ENCODE measurements at regions not wholly inside any gene's neighbourhood (a gene's known extent, or its start where the extent isn't known, plus 50 kb on each side); places are given as distances from the start of the nearest gene placed in this dataset.

GRCh38 chr14:49480053-49480760 is 106.0 kb downstream of the RPS29 start:
- DNase-seq (ENCODE audit: low read depth) = no peak
- in situ Hi-C loops (cut with HindIII; ENCODE audit: low pct_unique_long_range_greater_than_20kb, low sequenced_read_pairs) = no loop called here

GRCh38 chr14:49479432-49479831 is 106.7 kb downstream of the RPS29 start:
- in situ Hi-C loops (cut with HindIII; ENCODE audit: low pct_unique_long_range_greater_than_20kb, low sequenced_read_pairs) = no loop called here
- no peak for DNase-seq (ENCODE audit: low read depth)

- DNase-seq (ENCODE audit: low read depth) = no peak
- in situ Hi-C loops (cut with HindIII; ENCODE audit: low pct_unique_long_range_greater_than_20kb, low sequenced_read_pairs) = no loop called here
These were observed 107.4 kb downstream of the RPS29 start for GRCh38 chr14:49478784-49479183.

- DNase-seq (ENCODE audit: low read depth) = no peak
- in situ Hi-C loops (cut with HindIII; ENCODE audit: low pct_unique_long_range_greater_than_20kb, low sequenced_read_pairs) = no loop called here
These were observed 119.1 kb downstream of the RPS29 start for GRCh38 chr14:49467091-49467490.

GRCh38 chr14:49464885-49465284 is 121.3 kb downstream of the RPS29 start:
- in situ Hi-C loops (cut with HindIII; ENCODE audit: low pct_unique_long_range_greater_than_20kb, low sequenced_read_pairs) = no loop called here
- no peak for DNase-seq (ENCODE audit: low read depth)

- no peak for DNase-seq (ENCODE audit: low read depth)
- in situ Hi-C loops (cut with HindIII; ENCODE audit: low pct_unique_long_range_greater_than_20kb, low sequenced_read_pairs) = no loop called here
These were observed 123.0 kb downstream of the RPS29 start for GRCh38 chr14:49463146-49463545.

GRCh38 chr14:49461529-49462401 is 124.4 kb downstream of the RPS29 start:
- in situ Hi-C loops (cut with HindIII; ENCODE audit: low pct_unique_long_range_greater_than_20kb, low sequenced_read_pairs) = no loop called here
- DNase-seq (ENCODE audit: low read depth) = peak; percentile 48

GRCh38 chr14:49460662-49461061 is 125.5 kb downstream of the RPS29 start:
- in situ Hi-C loops (cut with HindIII; ENCODE audit: low pct_unique_long_range_greater_than_20kb, low sequenced_read_pairs) = no loop called here

GRCh38 chr14:49456589-49456988 is 129.6 kb downstream of the RPS29 start:
- no peak for DNase-seq (ENCODE audit: low read depth)
- in situ Hi-C loops (cut with HindIII; ENCODE audit: low pct_unique_long_range_greater_than_20kb, low sequenced_read_pairs) = no loop called here

More at GRCh38 chr14:49460662-49461061, 125.5 kb downstream of the RPS29 start:
- no peak for DNase-seq (ENCODE audit: low read depth)

- DNase-seq (ENCODE audit: low read depth) = no peak
- in situ Hi-C loops (cut with HindIII; ENCODE audit: low pct_unique_long_range_greater_than_20kb, low sequenced_read_pairs) = no loop called here
These were observed 134.2 kb downstream of the RPS29 start for GRCh38 chr14:49451938-49452337.

- in situ Hi-C loops (cut with HindIII; ENCODE audit: low pct_unique_long_range_greater_than_20kb, low sequenced_read_pairs) = no loop called here
- DNase-seq (ENCODE audit: low read depth) = no peak
These were observed 136.4 kb downstream of the RPS29 start for GRCh38 chr14:49449749-49450148.

GRCh38 chr14:49447540-49448107 is 138.6 kb downstream of the RPS29 start:
- no peak for DNase-seq (ENCODE audit: low read depth)
- in situ Hi-C loops (cut with HindIII; ENCODE audit: low pct_unique_long_range_greater_than_20kb, low sequenced_read_pairs) = no loop called here

GRCh38 chr14:49446801-49447200 is 139.4 kb downstream of the RPS29 start:
- no peak for DNase-seq (ENCODE audit: low read depth)
- in situ Hi-C loops (cut with HindIII; ENCODE audit: low pct_unique_long_range_greater_than_20kb, low sequenced_read_pairs) = no loop called here

- in situ Hi-C loops (cut with HindIII; ENCODE audit: low pct_unique_long_range_greater_than_20kb, low sequenced_read_pairs) = no loop called here
- DNase-seq (ENCODE audit: low read depth) = no peak
These were observed 147.9 kb downstream of the RPS29 start for GRCh38 chr14:49438256-49438770.

GRCh38 chr14:49428076-49428475 is 158.1 kb downstream of the RPS29 start:
- no peak for DNase-seq (ENCODE audit: low read depth)
- in situ Hi-C loops (cut with HindIII; ENCODE audit: low pct_unique_long_range_greater_than_20kb, low sequenced_read_pairs) = no loop called here

GRCh38 chr14:49427117-49427516 is 159.1 kb downstream of the RPS29 start:
- in situ Hi-C loops (cut with HindIII; ENCODE audit: low pct_unique_long_range_greater_than_20kb, low sequenced_read_pairs) = no loop called here
- no peak for DNase-seq (ENCODE audit: low read depth)

GRCh38 chr14:49425921-49426320 is 160.3 kb downstream of the RPS29 start:
- in situ Hi-C loops (cut with HindIII; ENCODE audit: low pct_unique_long_range_greater_than_20kb, low sequenced_read_pairs) = no loop called here

GRCh38 chr14:49424436-49425331 is 161.5 kb downstream of the RPS29 start:
- in situ Hi-C loops (cut with HindIII; ENCODE audit: low pct_unique_long_range_greater_than_20kb, low sequenced_read_pairs) = no loop called here
- DNase-seq (ENCODE audit: low read depth) = no peak

More at GRCh38 chr14:49425921-49426320, 160.3 kb downstream of the RPS29 start:
- DNase-seq (ENCODE audit: low read depth) = no peak
